Nephron progenitor cell (in vitro differentiated cells): ENCODE measurements at regions not wholly inside any gene's neighbourhood (a gene's known extent, or its start where the extent isn't known, plus 50 kb on each side); places are given as distances from the start of the nearest gene placed in this dataset.
"Not testable (repeated sequence)": the region's sequence is repeated elsewhere in the genome, so short reads cannot be mapped to it uniquely, and the experiment has no call there.

Experiments
- DNase-seq: peaks from one replicate; pipeline ENCODE4 v3.0.0; 2021
- H3K27ac Mint-ChIP-seq: 2 replicates; pipeline ENCODE4 v1.8.0; 2021; ENCODE audit warnings: mild to moderate bottlenecking, moderate library complexity, mixed read lengths
- H3K27me3 Mint-ChIP-seq: 2 replicates; pipeline ENCODE4 v1.8.0; 2021; ENCODE audit warnings: mild to moderate bottlenecking, low read depth, mixed read lengths; ENCODE audit not compliant: poor library complexity
- H3K36me3 Mint-ChIP-seq: 2 replicates; pipeline ENCODE4 v1.8.0; 2021; ENCODE audit warnings: low read depth, mixed read lengths
- H3K4me1 Mint-ChIP-seq: 2 replicates; pipeline ENCODE4 v1.8.0; 2021; ENCODE audit warnings: mixed read lengths
- H3K4me3 Mint-ChIP-seq: 2 replicates; pipeline ENCODE4 v1.8.0; 2021; ENCODE audit warnings: mild to moderate bottlenecking, moderate library complexity, mixed read lengths
- H3K9me3 Mint-ChIP-seq: 2 replicates; pipeline ENCODE4 v1.8.0; 2021; ENCODE audit warnings: mild to moderate bottlenecking, moderate library complexity, mixed read lengths
- CTCF ChIP-seq: fragments of 200-600 bp; sonication (generic); IDR thresholded peaks from 2 replicates; pipeline ENCODE4 v1.5.0; 2021; ENCODE audit warnings: antibody characterized with exemption

GRCh38 chr2:65576861-65577601, 144.6 kb upstream of the SPRED2 start:
- H3K4me3 Mint-ChIP-seq: no peak overlapping the region

GRCh38 chr2:65576278-65576677, 143.9 kb upstream of the SPRED2 start:
- peaks cover 29% of the 10 kb centered on the region for H3K4me1 Mint-ChIP-seq
- DNase-seq: no peak
- TF ChIP-seq CTCF: no peak
- H3K27ac Mint-ChIP-seq: no peak overlapping the region
- H3K9me3 Mint-ChIP-seq: no peaks in the 10 kb centered on the region
- no peaks in the 10 kb centered on the region for H3K36me3 Mint-ChIP-seq
- peaks cover 3% of the 10 kb centered on the region for H3K27me3 Mint-ChIP-seq
- no peak overlapping the region for H3K4me3 Mint-ChIP-seq

More at GRCh38 chr2:65576861-65577601, 144.6 kb upstream of the SPRED2 start:
- no peak for TF ChIP-seq CTCF
- no peaks in the 10 kb centered on the region for H3K9me3 Mint-ChIP-seq
- H3K27ac Mint-ChIP-seq: no peak overlapping the region
- H3K4me1 Mint-ChIP-seq: peaks cover 29% of the 10 kb centered on the region
- H3K36me3 Mint-ChIP-seq: no peaks in the 10 kb centered on the region
- H3K27me3 Mint-ChIP-seq: peaks cover 3% of the 10 kb centered on the region
- no peak for DNase-seq

GRCh38 chr2:65574993-65575392, 142.6 kb upstream of the SPRED2 start:
- no peaks in the 10 kb centered on the region for H3K9me3 Mint-ChIP-seq
- TF ChIP-seq CTCF: no peak
- no peak overlapping the region for H3K4me3 Mint-ChIP-seq
- no peak for DNase-seq
- no peak overlapping the region for H3K27ac Mint-ChIP-seq
- H3K27me3 Mint-ChIP-seq: peaks cover 3% of the 10 kb centered on the region
- no peaks in the 10 kb centered on the region for H3K36me3 Mint-ChIP-seq
- H3K4me1 Mint-ChIP-seq: peaks cover 25% of the 10 kb centered on the region

GRCh38 chr2:65568656-65569440, 136.4 kb upstream of the SPRED2 start:
- DNase-seq, H3K4me3 Mint-ChIP-seq, H3K9me3 Mint-ChIP-seq, H3K36me3 Mint-ChIP-seq, H3K27ac Mint-ChIP-seq: not testable (repeated sequence)
- Mint-ChIP-seq H3K27me3 (peaks cover 14% of the 10 kb centered on the region), H3K4me1 (peaks cover 17% of the 10 kb centered on the region)

- Mint-ChIP-seq H3K9me3 (no peaks in the 10 kb centered on the region), H3K27ac (peak overlapping the region; percentile 20), H3K4me1 (peaks cover 12% of the 10 kb centered on the region), H3K36me3 (no peaks in the 10 kb centered on the region), H3K4me3 (no peak overlapping the region), H3K27me3 (peaks cover 22% of the 10 kb centered on the region)
- DNase-seq: no peak
- TF ChIP-seq CTCF: no peak
Observed at GRCh38 chr2:65566617-65567016, 134.2 kb upstream of the SPRED2 start.

GRCh38 chr2:65565681-65566080, 133.3 kb upstream of the SPRED2 start:
- DNase-seq: no peak
- H3K4me1 Mint-ChIP-seq: peaks cover 12% of the 10 kb centered on the region
- H3K27ac Mint-ChIP-seq: no peak overlapping the region
- TF ChIP-seq CTCF: no peak
- H3K36me3 Mint-ChIP-seq: no peaks in the 10 kb centered on the region
- no peak overlapping the region for H3K4me3 Mint-ChIP-seq
- H3K9me3 Mint-ChIP-seq: no peaks in the 10 kb centered on the region
- peaks cover 22% of the 10 kb centered on the region for H3K27me3 Mint-ChIP-seq
